Fibroblast of pulmonary artery (primary cell): ENCODE measurements at regions not wholly inside any gene's neighbourhood (a gene's known extent, or its start where the extent isn't known, plus 50 kb on each side); places are given as distances from the start of the nearest gene placed in this dataset.

Experiments used
- DNase-seq: peaks from one replicate; pipeline ENCODE4 v3.0.0-alpha.2; 2010; ENCODE audit warnings: low read depth
- H3K4me3 ChIP-seq: replicated peaks from 2 replicates; pipeline ENCODE4 v1.5.1; 2011; ENCODE audit warnings: low read depth, mild to moderate bottlenecking, control low read depth, low read length, moderate library complexity
- CTCF ChIP-seq: IDR thresholded peaks from 2 replicates; pipeline ENCODE4 v1.5.1; 2011; ENCODE audit warnings: mild to moderate bottlenecking, control low read depth, low read length, inconsistent platforms; ENCODE audit errors: missing control alignments

GRCh38 chr2:117492209-117492851 is 322.2 kb upstream of the DDX18 start:
- no peak for DNase-seq
- TF ChIP-seq CTCF: no peak
- H3K4me3 ChIP-seq: no peak overlapping the region

- TF ChIP-seq CTCF: no peak
- DNase-seq: no peak
- no peak overlapping the region for H3K4me3 ChIP-seq
Measured at GRCh38 chr2:117500721-117501120, 313.8 kb upstream of the DDX18 start.

GRCh38 chr2:117502121-117502520 is 312.4 kb upstream of the DDX18 start:
- TF ChIP-seq CTCF: no peak
- no peak overlapping the region for H3K4me3 ChIP-seq
- DNase-seq: no peak

- no peak overlapping the region for H3K4me3 ChIP-seq
- TF ChIP-seq CTCF: no peak
- no peak for DNase-seq
Measured at GRCh38 chr2:117512307-117512706, 302.2 kb upstream of the DDX18 start.

- TF ChIP-seq CTCF: no peak
- H3K4me3 ChIP-seq: no peak overlapping the region
- no peak for DNase-seq
Measured at GRCh38 chr2:117514371-117514770, 300.1 kb upstream of the DDX18 start.

GRCh38 chr2:117519238-117519637 is 295.3 kb upstream of the DDX18 start:
- no peak for DNase-seq

More at GRCh38 chr2:117519238-117519637, 295.3 kb upstream of the DDX18 start:
- no peak overlapping the region for H3K4me3 ChIP-seq
- TF ChIP-seq CTCF: no peak
